DMS 273 (cell line): ENCODE measurements at regions not wholly inside any gene's neighbourhood (a gene's known extent, or its start where the extent isn't known, plus 50 kb on each side); places are given as distances from the start of the nearest gene placed in this dataset.
"Not testable (repeated sequence)": the region's sequence is repeated elsewhere in the genome, so short reads cannot be mapped to it uniquely, and the experiment has no call there.

Source experiments
- DNase-seq: peaks from one replicate; lab custom pipeline; 2025; ENCODE audit not compliant: unreplicated experiment; lab: John Stamatoyannopoulos, UW

DNA sequence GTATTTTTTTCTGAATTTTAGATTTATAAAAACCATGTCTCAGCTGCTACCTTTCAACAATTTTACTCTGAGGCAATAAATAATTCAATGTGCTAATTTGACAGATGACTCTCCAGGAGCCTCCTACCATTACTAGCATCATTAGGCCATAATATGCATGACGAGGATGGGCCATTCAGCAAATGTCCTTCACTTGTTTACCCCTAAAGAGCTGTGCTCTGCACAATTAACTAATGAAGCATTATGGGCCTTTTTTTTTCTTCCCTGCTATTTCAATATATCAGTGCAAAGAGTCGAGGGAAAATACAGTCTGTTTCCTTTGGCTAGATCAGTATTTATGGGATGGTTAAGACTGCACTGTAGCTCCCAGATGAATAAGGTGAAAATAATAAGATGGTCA is 627.2 kb downstream of the ISL1 start:
- DNase-seq: no peak

DNA sequence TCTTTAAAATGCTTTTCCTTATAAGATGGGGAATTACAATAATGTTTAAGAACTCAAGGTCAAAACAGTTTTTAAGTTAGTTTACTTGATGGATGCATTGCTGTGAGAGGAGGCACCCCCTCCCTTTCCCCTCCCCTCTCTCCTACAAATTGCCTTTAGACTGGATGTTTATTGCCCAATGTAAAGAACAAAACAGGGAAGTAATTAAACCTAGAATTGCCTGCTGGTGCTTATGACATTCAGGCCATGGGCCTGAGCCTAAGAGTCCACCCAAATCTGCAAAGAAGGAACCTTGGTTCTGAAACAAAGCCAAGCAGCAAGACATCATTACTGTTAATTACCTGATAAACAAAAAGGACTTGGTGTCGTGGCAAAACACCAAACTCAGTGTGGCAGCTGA is 630.3 kb downstream of the ISL1 start:
- DNase-seq: no peak

DNA sequence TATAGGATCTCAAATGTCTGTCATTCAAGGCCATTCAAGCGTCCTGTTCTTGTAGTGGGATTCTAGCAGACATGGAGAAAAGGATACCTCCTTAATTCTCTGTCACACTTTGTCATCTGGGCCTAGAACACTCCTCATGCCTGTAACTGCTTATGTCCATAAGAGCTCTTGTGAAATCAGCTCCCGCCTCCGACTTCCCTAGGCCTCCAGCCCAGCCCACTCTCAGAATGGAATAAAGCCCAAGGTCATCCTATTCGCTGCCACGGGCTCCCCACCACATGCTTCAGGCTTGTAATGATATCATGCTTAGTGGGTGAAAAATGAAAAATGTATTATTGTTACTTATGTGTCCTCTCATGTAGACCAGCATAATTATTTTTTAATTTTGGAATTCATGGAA is 632.5 kb downstream of the ISL1 start:
- no peak for DNase-seq

DNA sequence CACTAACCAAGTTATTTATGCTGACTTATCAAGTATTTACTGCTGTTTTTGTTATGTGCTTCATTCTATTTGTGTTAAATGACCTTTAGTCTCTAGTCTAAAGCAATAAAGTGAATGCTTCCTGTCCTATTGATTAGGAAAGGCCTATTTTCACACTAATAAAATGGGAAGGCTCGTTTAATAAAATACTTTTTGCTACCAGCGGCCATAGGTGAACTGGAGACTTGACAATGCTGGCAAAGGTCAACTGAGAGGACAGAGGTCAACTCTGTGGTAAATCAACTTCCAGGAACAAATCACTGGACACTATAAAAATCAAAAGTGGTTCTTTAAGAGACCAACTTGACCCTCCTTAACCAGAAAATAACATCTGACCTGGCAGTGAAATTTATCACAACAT is 634.3 kb downstream of the ISL1 start:
- no peak for DNase-seq

DNA sequence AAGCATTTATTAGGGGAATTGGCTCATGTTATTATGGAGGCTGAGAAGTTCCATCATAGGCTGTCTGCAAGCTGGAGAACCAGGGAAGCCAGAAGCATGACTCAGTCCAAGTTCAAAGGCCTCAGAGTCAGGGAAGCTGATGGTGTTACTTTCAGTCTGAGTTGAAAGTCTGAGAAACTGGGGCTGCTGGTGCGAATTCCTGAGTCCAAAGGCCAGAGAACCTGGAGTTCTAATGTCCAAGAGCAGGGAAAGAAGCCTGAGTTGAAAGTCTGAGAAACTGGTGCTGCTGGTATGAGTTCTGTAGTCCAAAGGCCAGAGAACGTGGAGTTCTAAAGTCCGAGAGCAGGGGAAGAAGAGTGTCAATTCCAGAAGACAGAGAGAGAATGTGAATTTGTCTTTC is 641.1 kb downstream of the ISL1 start:
- DNase-seq: no peak

DNA sequence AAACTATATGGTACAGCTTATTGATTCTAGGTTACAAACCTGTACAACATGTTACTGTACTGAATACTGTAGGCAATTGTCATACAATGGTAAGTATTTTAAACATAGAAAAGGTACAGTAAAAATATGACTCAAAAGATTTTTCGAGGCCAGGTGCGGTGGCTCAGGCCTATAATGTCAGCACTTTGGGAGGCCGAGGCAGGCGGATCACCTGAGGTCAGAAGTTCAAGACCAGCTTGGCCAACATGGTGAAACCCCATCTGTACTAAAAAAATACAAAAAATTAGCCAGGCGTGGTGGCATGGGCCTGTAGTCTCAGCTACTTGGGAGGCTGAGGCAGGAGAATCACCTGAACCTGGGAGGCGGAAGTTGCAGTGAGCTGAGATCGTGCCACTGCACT is 646.6 kb downstream of the ISL1 start:
- not testable (repeated sequence) for DNase-seq

DNA sequence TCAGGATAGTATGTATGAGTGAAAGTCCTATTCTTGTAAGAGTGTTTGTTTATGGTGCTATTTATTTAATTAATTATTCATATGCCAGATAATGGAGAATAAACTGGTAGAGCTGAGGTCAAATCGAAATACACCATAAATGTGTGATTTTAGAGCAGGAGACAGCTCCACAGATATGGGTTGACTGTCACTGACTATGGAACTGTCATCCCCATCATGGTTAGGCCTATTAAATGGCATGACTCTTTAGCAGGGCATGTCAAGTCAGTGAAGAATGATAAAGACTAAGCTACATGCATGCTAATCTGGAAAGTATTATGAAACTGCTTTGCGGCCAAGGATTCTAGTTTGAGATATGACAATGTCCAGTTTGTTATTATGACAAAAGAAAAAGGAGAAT is 658.6 kb downstream of the ISL1 start:
- DNase-seq: no peak

DNA sequence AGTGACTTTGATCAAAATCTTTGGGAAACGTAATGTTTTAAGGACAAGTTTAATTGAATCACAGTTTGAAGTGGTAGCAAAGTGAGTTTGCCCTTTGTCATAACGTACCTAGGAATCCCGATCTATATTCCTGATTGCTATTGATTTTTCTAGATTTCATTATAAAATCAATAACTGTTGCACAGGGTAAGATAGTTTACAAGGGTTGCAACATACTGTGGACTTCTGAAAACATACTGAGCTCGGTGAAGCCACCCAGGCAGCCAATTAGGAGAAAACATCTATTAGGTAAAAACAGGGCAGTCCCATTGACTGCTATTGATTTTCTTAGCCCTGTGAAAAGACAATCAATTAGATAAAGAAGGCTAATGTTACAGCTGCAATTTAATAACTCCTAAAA is 659.9 kb downstream of the ISL1 start:
- DNase-seq: no peak

DNA sequence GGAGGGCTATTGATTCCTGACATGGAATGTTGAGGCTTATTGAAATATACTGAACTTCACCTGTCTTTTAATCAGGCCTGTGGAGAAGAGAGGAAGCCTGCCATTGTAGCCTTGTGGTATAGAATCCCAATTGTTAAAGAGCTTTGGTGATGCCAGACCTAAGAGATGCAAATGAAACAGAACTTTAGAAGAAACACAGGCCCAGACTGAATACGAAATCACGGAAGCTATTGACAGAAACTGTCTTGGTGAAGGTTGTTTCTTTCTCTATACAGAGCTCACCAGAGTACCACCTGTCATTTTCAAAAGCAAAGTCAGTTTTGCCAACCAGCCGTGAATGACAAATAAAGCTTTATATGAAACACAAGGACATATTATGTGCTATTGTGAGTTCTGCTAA is 660.3 kb downstream of the ISL1 start:
- no peak for DNase-seq

DNA sequence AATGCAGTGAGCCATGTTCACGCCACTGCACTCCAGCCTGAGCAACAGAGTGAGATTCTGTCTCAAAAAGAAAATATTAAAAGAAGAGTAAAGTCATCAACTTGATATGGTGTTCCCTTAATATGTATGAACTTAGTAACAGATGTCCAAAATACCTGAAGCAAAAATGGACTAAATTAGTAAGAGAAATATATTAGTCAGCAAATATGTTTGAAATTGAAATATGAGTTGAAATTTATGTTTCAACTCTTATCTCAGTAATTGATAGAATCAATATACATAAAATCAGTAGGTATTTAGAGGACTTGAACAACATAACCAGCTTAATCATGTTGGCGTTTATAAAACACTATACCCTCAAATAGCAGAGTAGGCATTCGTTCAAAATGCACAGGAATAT is 668.5 kb downstream of the ISL1 start:
- no peak for DNase-seq

DNA sequence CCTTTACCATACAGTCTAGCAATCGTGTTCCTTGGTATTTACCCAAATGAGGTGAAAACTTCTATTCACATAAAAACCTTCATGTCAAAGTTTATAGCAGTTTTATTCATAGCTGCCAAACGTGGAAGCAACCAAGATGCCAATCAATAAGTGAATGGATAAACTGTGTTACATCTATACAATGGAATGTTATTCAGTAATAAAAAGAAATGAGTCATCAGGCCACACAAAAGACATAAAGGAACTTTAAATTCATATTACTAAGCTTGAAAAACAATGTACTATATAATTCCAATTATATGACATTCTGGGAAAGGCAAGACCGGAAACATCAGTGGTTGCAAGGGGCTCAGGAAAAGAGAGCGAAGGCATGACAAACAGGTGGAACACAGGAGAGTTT is 679.9 kb downstream of the ISL1 start:
- no peak for DNase-seq

DNA sequence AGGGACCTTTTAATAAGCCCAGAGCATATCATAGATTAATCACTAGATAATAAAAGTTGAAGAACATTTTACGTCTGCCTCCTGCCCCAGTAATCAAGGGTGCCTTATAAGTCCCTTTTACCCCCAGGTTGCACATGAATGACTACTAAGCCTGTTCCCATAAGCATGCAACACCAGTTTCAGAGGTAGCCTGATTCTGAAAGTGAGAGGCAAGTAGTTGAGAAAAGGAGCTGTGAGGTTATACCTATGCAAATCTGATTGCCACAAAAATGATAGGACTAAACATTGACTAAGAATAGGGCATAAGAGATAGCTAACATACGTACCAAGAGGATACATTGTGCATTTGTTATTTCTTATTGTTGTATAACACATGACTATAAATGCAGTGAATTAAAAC is 681.9 kb downstream of the ISL1 start:
- DNase-seq: no peak

DNA sequence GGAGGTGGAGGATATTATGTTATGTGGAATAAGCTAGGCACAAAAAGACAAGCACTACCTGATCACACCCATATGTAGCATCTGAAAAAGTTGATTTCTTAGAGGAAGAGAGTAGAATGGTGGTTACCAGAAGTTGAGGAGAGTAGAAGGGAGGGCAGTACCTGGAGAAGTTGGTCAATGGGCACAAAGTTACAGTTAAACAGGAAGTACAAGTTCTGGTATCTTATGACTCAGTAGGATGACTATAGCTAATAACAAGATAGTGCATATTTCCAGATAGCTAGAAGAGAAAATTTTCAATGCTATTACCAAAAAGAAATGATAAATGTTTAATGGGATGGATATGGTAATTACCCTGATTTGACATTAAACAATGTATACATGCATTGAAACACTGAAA is 686.7 kb downstream of the ISL1 start:
- DNase-seq: no peak

DNA sequence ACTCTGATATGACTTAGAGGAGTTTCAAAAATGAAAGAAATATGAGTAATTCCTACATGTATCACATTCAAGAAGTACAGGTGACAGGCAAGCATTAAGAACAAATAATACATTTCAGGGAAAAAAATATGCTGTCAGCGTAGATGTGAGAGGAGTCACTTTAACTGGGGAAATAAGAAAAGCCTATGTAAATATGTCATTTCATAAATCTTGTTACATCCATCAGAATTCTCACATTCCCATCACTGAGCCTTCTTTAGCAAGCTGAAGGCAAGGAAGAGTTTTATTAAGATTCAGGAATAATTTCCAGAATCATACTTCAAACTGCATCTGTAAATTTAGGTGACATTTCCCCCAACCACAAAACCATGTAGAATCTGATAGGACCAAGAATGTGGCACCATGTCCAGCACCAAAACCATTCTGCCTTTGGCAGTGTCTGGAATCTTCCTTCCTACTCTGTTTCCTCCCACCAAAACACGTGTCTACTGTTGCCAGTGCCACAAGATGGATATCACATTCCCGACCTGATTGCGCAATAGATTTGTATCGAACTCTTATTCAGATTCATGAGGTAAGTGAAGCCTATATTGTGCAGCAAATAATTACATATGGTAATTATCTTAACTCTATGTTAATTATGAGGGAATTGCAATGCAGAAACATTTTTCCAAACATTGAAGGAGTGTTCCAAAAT is 690.9 kb downstream of the ISL1 start:
- no peak for DNase-seq

DNA sequence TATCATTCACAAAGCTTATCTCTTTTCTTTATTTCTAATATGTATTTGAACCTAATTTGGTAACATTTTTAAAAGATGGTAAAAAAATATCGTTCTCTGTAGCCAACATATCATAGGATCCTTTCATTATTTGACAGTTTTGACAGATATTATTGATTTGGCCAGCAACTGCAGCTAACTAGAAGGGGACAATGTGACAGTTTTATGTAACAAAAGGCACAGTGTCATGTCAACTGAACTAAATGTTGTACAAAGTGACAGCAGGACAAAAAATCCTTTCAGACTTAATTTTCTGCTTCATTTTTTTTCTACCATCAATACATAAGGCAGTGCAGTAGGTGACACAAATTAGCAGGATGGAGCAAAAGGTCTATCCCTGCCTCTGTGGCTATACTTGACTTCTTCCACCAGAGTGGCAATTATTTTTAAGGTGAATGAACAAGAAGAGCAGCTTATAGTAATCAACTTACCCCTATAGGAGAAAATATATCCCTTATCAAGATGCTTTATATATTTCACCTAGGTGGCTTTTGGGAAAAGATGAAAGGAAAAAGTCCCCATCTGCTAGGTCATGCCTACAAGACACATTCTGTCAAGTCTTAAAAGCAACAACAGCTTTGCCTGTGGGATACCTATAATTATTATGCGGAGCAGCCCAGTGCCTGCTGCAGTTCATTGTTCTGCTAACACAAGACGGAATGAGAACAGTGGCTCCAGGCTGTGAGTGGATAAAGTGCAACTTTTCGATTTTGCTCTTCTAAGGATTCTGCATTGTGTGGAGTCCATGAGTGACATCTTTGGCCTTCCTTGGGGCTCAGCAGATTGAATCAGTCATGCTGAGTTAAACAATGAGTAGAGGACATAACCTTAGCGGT is 694.9 kb downstream of the ISL1 start:
- no peak for DNase-seq

DNA sequence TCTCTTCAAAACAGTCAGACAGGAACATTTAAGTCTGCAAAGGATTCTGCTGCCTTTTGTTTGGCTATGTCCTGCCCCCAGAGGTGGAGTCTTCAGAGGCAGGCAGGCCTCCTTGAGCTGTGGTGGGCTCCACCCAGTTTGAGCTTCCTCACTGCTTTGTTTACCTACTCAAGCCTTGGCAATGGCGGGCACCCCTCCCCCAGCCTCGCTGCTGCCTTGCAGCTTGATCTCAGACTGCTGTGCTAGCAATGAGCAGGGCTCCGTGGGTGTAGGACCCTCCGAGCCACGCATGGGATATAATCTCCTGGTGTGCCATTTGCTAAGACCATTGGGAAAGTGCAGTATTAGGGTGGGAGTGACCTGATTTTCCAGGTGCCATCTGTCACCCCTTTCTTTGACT is 685.4 kb upstream of the ITGA1 start:
- not testable (repeated sequence) for DNase-seq

DNA sequence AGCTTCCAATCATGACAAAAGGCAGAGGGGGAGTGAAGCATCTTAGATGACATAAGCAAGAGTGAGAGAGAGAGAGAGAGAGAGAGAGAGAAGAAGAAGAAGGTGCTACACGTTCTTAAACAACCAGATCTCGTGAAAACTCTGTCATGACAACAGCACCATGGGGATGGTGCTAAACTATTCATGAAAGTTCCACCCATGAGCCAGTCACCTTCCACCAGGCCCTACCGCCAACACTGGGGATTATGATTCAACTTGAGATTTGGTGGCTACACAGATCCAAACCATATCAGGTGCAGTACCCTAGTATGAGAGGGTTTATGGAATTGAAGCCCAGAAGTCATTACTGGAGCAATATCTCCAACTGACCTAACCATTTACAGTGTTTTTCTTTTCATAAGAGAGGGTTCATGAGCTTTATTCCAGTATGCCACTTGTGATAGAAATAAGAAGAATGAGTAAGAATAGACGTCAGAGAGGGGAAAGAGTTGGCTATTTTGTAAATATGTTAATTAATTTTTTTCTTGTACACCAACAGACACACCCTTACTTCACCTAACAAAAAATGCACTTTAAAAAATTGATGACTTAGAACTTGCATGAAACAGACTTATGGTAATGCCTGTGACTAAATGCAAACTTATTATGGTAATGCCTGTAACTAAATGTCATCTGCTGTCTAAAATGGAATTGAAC is 680.4 kb upstream of the ITGA1 start:
- no peak for DNase-seq

DNA sequence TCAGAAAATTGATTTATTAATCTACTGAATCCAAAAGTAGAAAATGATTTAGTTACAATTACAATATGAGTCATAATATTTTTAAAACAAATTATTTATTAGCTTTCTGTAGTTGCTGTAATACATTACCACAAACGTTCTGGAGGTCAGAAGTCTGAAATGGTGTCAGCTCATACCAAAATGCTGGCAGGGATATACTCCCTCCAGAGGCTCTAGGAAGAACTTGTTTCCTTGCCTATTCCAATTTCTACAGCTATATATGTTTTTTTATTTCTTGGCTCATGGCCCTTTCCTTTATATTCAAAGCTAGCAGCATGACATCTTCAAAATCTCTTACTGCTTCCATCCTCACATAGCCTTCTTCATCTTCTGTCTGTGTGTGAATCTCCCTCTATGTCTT is 667.9 kb upstream of the ITGA1 start:
- no peak for DNase-seq

DNA sequence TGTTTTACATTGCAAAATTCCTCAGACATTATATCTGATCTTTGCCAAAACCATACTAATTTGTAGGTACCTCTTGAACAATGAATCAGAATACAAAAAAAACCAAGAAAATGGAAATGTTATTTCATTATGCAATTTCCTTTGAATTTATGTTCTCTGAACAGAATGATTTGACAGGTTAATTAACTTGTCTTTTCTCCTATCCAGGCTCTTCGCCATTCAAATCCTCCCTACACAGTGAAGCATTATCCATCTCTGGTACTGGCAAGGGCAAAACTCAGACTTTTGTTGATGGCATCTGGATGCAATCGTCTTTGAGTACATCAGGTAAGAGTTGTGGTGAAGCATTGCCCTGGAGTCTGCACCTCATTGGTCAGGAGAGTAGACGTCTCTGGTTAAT is 655.7 kb upstream of the ITGA1 start:
- no peak for DNase-seq

DNA sequence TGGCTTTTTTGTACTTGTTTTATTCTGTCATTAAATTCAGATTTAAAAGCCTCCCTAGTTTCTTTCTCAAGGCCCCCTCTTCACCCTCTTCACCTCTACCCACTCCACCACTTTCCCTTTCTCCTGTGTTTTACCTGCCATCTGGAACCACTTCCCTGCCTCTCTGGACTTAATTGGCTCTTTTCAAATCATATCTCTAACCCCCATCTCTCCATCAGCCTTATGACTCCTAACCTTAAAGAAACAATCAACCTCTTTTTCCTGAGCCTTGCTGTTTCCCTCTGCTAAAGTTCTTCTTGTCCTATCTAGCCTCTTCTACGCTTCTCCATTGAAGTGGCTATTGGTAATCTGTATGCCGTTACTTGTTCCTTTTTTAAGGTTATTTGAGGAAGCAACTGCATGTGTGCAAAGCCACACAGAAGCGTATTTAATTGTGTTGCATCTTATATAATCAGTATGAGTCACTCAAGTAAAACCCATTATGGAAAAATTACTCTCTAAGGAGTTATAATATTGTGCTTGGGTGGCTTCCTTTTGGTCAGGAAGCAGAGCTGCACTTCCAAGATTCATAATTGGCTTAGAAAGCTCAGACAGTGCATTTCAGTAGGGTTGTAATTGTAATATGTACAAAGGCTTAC is 653.6 kb upstream of the ITGA1 start:
- DNase-seq: no peak

DNA sequence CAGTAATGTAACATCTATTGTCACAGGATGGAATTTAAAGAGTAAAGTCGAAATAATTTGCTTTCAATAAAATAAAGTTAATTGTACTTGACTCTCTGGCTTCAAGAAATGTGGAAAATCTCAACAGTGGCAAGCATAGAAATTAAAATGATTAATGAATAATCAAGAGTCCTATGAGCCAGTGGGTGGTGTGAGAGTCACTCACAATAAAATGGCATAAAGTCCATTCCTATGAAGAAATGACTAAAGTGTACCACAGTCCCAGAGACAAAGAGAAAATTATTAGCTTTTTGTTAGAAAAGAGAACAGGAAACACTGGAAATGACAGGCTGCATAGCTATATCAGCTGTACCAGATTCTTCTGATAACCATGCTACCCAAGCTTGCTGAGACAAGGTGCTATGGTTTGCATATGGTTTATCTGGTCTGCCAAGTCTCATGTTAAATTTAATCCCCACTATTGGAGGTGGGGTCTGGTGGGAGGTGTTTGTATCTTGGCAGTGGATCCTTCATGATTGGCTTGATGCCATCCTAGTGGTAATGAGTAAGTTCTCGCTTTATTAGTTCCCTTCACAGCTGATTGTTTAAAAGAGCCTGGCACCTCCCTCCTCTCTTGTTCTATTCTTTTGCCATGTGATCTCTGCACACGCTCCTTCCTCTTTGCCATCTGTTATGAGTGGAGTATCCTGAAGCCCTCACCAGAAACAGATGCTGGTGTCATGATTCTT is 647.7 kb upstream of the ITGA1 start:
- no peak for DNase-seq
